Subcutaneous abdominal adipose tissue (tissue), 5 donors: ENCODE measurements at regions not wholly inside any gene's neighbourhood (a gene's known extent, or its start where the extent isn't known, plus 50 kb on each side); places are given as distances from the start of the nearest gene placed in this dataset.

Experiments
- H3K27ac ChIP-seq: one replicate; pipeline ENCODE4 v1.7.0; 2013; ENCODE audit warnings: low read depth, mild to moderate bottlenecking, inconsistent platforms, low read length, moderate library complexity
- H3K27me3 ChIP-seq, 5 donors: one replicate each; pipeline ENCODE4 v1.7.0; 2013; ENCODE audit warnings: low read length in 5 of 5, inconsistent platforms in 1 of 5; ENCODE audit not compliant: control insufficient read depth in 5 of 5, insufficient read depth in 4 of 5
- H3K36me3 ChIP-seq, 5 donors: one replicate each; pipeline ENCODE4 v1.7.0; 2013; ENCODE audit warnings: low read length in 5 of 5; ENCODE audit not compliant: control insufficient read depth in 5 of 5, insufficient read depth in 5 of 5
- H3K4me1 ChIP-seq, 5 donors: one replicate each; pipeline ENCODE4 v1.7.0; 2013; ENCODE audit warnings: low read length in 5 of 5, mild to moderate bottlenecking in 3 of 5, moderate library complexity in 1 of 5; ENCODE audit not compliant: control insufficient read depth in 5 of 5, insufficient read depth in 5 of 5
- H3K4me3 ChIP-seq, 5 donors: one replicate each; pipeline ENCODE4 v1.7.0; 2013; ENCODE audit warnings: low read length in 5 of 5, low read depth in 1 of 5
- H3K9ac ChIP-seq, 5 donors: one replicate each; pipeline ENCODE4 v1.7.0; 2013; ENCODE audit warnings: low read length in 5 of 5, mild to moderate bottlenecking in 4 of 5, moderate library complexity in 3 of 5
- H3K9me3 ChIP-seq, 5 donors: one replicate each; pipeline ENCODE4 v1.7.0; 2013; ENCODE audit warnings: low read length in 5 of 5; ENCODE audit not compliant: control insufficient read depth in 5 of 5
- donor health status: healthy.
- donor health status: healthy.
- donor health status: healthy.
- donor health status: healthy.
- donor health status: healthy.

DNA sequence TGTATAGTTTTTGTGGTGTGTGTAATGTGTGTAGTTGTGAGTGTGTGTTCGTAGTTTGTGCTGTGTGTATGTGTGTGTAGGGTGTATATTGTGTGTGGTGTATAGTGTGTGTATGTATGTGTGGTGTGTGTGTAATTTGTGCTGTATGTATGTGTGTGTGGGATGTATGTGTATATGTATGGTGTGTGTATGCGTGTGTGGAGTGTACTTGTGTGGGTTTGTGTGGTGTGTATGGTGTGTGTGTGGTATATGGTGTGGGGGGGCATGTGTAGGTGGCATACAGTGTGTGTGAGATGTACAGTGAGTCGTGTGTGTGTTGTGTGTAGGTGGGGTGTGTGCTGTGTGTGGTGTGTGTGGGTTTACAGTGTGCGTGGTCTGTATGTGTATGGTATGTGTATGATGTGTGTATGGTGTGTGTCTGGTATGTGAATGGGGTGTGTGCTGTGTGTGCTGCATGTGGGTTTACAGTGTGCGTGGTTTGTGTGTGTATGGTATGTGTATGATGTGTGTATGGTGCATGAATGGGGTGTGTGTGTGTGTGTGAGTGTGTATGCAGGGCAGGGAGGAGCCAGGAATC lies 125.2 kb downstream of the GADD45G start:
- H3K27ac ChIP-seq, result no peak overlapping the region
- no peaks in the 10 kb centered on the region for H3K27me3 ChIP-seq
- H3K36me3 ChIP-seq, result no peaks in the 10 kb centered on the region
- no peak overlapping the region for H3K9ac ChIP-seq
- no peak overlapping the region for H3K4me3 ChIP-seq
- H3K9me3 ChIP-seq, result no peaks in the 10 kb centered on the region
- H3K4me1 ChIP-seq, result peaks cover 0 to 23% (median 3%) of the 10 kb centered on the region in 5 donors

DNA sequence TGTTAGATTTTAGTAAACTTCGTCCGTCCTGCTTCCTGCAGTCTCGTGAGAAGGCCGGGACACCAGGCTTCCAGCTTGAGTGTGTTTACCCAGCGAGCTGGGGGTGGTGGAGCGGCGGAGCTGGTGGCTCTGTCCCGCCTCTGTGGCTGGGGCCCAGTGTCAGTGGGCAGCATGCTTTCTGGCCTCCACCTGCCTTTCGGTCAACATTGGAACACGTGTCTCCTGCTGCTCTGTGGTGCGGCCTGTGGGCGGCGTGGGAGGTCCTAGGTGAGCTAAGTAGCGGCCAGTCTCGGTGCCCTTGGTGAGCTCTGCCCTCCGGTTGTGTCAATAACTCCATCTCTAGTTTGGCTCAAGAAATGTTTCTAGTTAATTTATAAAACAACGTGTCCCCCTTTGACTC lies 125.9 kb downstream of the GADD45G start:
- Histone ChIP-seq H3K9ac (no peak overlapping the region), H3K4me1 (peaks cover 0 to 23% (median 3%) of the 10 kb centered on the region in 5 donors), H3K4me3 (no peak overlapping the region), H3K27me3 (no peaks in the 10 kb centered on the region), H3K36me3 (no peaks in the 10 kb centered on the region), H3K9me3 (no peaks in the 10 kb centered on the region), H3K27ac (no peak overlapping the region)

DNA sequence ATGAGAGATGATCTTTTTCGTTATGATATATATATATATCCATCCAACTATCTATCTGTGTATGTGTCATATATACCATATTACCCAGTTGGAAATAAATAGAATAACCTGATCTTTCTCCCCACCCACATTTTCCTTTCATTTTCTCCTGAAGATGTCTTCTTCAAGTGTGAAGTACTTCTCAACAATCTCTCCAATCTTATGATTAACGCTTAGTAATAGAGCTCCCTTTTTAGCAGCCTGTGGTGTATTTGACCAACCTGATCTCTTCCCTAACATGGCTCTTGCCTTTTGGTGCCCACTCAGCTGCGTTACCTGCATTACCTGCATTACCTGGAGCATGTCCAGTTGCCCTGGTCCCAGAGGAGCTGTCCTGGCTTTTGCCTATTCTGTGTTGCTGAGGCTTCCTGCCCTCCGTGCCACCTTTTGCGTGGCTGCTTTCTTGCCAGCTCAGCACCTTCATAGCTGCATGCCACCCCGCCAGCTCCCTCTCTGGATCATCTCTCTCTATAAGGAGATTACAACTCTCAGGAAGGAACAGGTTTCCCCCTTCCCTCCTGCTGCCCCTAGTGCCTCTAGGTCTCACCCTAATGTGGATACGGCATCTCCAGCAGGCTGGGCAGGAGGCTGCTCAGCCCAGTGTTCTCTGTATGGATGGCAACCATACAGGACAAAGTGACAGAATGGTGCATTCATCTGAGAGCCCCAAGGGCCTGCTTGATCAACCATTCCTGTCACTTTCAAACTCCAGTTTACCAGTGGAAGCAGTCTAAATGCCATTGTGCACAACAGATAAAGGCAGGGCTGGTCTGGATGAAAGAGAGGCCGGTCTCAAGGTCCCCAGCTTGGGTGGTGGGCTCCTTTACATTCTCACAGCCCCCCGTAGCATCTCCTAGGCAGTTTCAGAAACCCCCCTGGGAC lies 126.7 kb downstream of the GADD45G start:
- H3K27me3 ChIP-seq, result no peaks in the 10 kb centered on the region
- H3K9ac ChIP-seq, result no peak overlapping the region
- H3K4me1 ChIP-seq, result peaks cover 0 to 23% (median 3%) of the 10 kb centered on the region in 5 donors
- H3K4me3 ChIP-seq, result no peak overlapping the region
- H3K9me3 ChIP-seq, result no peaks in the 10 kb centered on the region
- H3K27ac ChIP-seq, result no peak overlapping the region
- H3K36me3 ChIP-seq, result no peaks in the 10 kb centered on the region

DNA sequence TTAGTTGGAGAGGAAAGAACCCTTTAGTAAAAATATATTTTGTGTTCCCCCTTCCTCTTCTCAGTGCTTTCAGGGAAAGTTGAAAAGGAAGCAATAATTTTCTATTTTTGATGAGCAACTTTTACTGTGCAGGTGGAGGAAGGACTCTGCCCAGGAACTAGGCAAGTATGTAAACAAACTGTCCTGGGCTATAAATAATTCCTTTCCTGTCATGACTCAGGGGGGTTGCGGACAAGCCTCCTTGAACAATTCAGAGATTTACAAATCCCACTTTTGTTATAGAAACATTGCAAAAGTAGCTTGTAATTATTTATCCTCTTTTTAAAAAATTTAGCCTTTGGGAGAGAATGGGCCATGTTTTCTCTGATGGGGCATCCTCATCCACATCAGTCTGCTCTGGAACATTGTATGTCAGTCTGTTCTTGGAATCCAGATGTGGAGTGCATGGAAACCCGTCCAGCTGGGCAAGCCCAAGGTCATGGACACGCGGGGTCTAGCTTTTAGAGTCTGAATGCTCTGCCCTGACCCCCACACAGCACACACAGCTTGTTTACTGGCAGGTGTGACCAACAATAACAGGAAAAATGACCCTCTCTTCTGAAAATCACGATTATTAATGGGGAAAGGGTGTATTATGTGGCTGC lies 127.6 kb downstream of the GADD45G start:
- no peaks in the 10 kb centered on the region for H3K9me3 ChIP-seq
- H3K36me3 ChIP-seq, result no peaks in the 10 kb centered on the region
- H3K27ac ChIP-seq, result no peak overlapping the region
- H3K4me3 ChIP-seq, result no peak overlapping the region
- H3K9ac ChIP-seq, result no peak overlapping the region
- H3K27me3 ChIP-seq, result no peaks in the 10 kb centered on the region
- H3K4me1 ChIP-seq, result peaks cover 0 to 29% (median 3%) of the 10 kb centered on the region in 5 donors

DNA sequence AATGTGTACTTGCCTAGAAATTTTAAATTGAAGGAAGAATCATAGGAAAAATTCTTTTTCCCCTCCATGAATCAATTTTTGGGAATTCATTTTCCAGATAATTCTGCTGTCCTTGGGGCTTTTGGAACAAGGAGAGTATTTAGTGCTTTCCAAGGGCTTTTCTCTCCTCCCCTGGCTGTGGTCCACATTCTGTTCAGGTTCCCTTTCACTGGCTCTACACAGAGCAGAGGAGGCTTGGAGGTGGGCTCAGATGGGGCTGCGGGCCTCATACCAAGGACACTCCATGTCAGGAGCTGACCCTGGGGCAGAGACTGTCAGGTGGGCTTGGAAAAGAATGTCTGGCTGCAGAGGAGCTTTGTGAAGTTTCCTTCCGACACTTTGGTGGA lies 128.1 kb downstream of the GADD45G start:
- Histone ChIP-seq H3K27ac (no peak overlapping the region), H3K36me3 (no peaks in the 10 kb centered on the region), H3K9me3 (no peaks in the 10 kb centered on the region), H3K9ac (no peak overlapping the region), H3K4me3 (no peak overlapping the region), H3K27me3 (no peaks in the 10 kb centered on the region), H3K4me1 (peaks cover 0 to 33% (median 5%) of the 10 kb centered on the region in 5 donors)

DNA sequence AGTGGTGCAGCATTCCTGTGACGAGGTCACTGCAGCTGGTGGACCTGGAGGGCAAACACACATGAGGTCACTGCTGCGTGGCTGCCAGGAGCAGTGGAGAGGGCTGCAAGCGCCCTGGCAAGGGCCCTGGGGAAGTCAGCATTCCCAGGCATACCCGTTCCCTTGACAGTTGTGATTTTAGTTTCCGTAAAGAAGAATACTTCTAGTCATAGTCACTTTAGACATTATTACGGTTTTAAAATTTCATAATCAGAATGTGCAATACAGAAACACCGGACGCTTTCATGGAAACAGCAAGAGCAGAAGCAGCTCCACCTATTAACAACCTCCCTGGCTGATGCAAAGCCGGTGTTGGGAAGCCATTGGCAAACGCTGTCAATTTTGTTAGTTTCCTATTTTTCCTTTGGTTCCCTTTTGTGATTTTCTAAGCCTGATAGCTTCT lies 129.8 kb downstream of the GADD45G start:
- Histone ChIP-seq H3K9ac (no peak overlapping the region), H3K4me1 (peaks cover 0 to 38% (median 11%) of the 10 kb centered on the region in 5 donors), H3K36me3 (no peaks in the 10 kb centered on the region), H3K9me3 (no peaks in the 10 kb centered on the region), H3K4me3 (no peak overlapping the region), H3K27me3 (no peaks in the 10 kb centered on the region), H3K27ac (no peak overlapping the region)

DNA sequence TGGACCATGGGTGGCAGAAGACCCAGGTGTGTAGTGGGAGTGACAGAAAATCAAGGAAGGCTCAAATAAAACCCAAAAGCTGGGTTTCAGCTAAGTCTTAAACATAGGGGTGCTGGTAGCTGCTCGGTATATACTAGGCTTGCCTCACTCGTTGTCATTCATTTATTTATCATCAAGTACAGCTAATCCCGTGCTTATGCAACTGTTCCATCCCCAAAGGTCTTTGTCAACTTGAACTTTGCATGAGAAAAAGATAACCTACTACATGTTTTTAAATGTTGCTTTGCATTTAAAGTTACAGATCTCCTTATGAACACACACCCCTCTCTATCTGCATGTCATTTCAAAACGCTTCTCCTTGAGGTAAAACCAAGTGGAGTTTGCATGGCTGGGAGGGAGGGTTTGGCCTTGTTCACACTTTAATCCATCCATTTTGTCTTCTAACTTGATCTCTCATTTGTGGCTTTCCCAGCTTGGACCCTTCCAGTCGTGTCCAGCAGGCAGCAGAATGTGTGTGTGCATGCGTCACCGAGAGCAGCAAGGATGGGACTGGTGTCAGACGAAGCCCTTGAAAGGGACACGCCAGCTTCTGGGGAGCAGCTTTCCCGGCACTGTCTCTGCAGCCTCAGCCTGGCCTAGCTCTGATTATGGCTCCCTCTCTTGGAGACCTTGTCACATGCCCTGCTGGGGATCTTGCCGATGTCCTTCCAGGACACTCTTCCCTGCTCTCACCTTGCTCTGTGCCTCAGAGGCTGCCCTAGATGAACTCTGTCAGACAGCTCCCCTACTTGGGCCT lies 133.5 kb downstream of the GADD45G start:
- Histone ChIP-seq H3K27ac (no peak overlapping the region), H3K4me1 (peaks cover 0 to 21% (median 8%) of the 10 kb centered on the region in 5 donors), H3K36me3 (no peaks in the 10 kb centered on the region), H3K27me3 (no peaks in the 10 kb centered on the region), H3K9me3 (no peaks in the 10 kb centered on the region), H3K4me3 (no peak overlapping the region), H3K9ac (no peak overlapping the region)

DNA sequence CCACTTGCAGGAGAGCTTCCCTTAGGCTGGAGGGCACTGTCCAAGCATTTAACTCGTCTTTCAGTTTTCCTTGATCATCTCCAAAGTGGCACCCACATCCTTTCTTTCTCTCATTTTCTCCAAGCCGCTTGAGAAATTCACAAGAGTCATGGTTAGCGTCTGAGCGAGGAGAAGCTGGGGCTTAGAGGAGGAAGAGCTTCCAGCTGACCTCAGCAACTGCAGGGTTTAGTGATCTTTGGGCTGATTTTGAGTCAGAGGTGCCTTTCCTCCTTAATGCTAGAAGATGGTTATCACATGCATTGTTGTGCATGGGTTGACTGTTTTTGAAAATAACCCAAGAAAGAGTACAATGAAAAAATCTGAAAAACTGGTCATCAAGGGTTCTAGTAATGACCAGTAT lies 134.7 kb downstream of the GADD45G start:
- Histone ChIP-seq H3K36me3 (no peaks in the 10 kb centered on the region), H3K4me3 (no peak overlapping the region), H3K27ac (no peak overlapping the region), H3K4me1 (peaks cover 0 to 19% (median 8%) of the 10 kb centered on the region in 5 donors), H3K9ac (no peak overlapping the region), H3K27me3 (no peaks in the 10 kb centered on the region), H3K9me3 (peaks cover 0 to under 1% (median under 1%) of the 10 kb centered on the region in 5 donors)

DNA sequence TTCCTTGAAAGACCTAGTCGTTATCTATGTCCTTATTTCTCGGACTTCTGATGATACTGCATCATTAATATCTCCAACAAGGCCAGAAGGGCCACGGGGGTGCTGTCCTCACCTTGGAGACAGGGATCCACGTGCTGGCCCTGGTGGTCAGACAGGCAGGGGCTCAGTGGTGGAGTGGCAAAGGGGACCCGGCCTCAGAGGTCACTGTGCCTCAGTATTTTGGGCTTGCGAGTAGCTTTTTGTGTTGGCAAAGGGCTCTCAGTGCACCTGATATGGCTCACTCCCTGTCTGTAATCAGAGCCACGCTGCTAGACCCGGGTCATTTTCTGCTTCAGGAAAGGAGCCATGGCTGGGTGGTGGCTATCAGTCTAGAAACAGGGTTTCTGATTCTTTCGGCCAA lies 135.1 kb downstream of the GADD45G start:
- Histone ChIP-seq H3K9me3 (peaks cover 0 to 4% (median 4%) of the 10 kb centered on the region in 5 donors), H3K4me3 (no peak overlapping the region), H3K4me1 (peaks cover 0 to 19% (median 8%) of the 10 kb centered on the region in 5 donors), H3K36me3 (no peaks in the 10 kb centered on the region), H3K9ac (no peak overlapping the region), H3K27ac (no peak overlapping the region), H3K27me3 (no peaks in the 10 kb centered on the region)
